ENCODE measurements at regions not wholly inside any gene's neighbourhood (a gene's known extent, or its start where the extent isn't known, plus 50 kb on each side); places are given as distances from the start of the nearest gene placed in this dataset.

GRCh38 chr3:21294768-21295167 lies 456.2 kb downstream of the ZNF385D start:
- H3K9ac ChIP-seq (ENCODE audit: low read depth, low read length): no peak overlapping the region
- no peak overlapping the region for H3K27ac ChIP-seq (ENCODE audit: low read length)
- H3K9me3 ChIP-seq (ENCODE audit: insufficient read depth, low read depth, low read length): no peaks in the 10 kb centered on the region
- no peaks in the 10 kb centered on the region for H3K36me3 ChIP-seq (ENCODE audit: insufficient read depth, low read depth, low read length)
- H3K4me3 ChIP-seq (ENCODE audit: low read length): no peak overlapping the region
- no peaks in the 10 kb centered on the region for H3K27me3 ChIP-seq (ENCODE audit: insufficient read depth, low read length)
- H3K4me1 ChIP-seq (ENCODE audit: insufficient read depth, low read length): no peaks in the 10 kb centered on the region

- no peak overlapping the region for H3K27ac ChIP-seq (ENCODE audit: low read length)
- H3K4me3 ChIP-seq (ENCODE audit: low read length): no peak overlapping the region
- H3K4me1 ChIP-seq (ENCODE audit: insufficient read depth, low read length): no peaks in the 10 kb centered on the region
- H3K9me3 ChIP-seq (ENCODE audit: insufficient read depth, low read depth, low read length): no peaks in the 10 kb centered on the region
- no peak overlapping the region for H3K9ac ChIP-seq (ENCODE audit: low read depth, low read length)
- no peaks in the 10 kb centered on the region for H3K27me3 ChIP-seq (ENCODE audit: insufficient read depth, low read length)
- no peaks in the 10 kb centered on the region for H3K36me3 ChIP-seq (ENCODE audit: insufficient read depth, low read depth, low read length)
These were observed 458.0 kb downstream of the ZNF385D start for GRCh38 chr3:21292971-21293370.

GRCh38 chr3:21290557-21290956 lies 460.5 kb downstream of the ZNF385D start:
- Histone ChIP-seq H3K4me3 (ENCODE audit: low read length) (no peak overlapping the region), H3K9me3 (ENCODE audit: insufficient read depth, low read depth, low read length) (peaks cover 4% of the 10 kb centered on the region; the same call in 1 of the 2 replicates), H3K4me1 (ENCODE audit: insufficient read depth, low read length) (no peaks in the 10 kb centered on the region), H3K36me3 (ENCODE audit: insufficient read depth, low read depth, low read length) (no peaks in the 10 kb centered on the region), H3K9ac (ENCODE audit: low read depth, low read length) (no peak overlapping the region), H3K27ac (ENCODE audit: low read length) (no peak overlapping the region), H3K27me3 (ENCODE audit: insufficient read depth, low read length) (no peaks in the 10 kb centered on the region)

- Histone ChIP-seq H3K36me3 (ENCODE audit: insufficient read depth, low read depth, low read length) (no peaks in the 10 kb centered on the region), H3K4me3 (ENCODE audit: low read length) (no peak overlapping the region), H3K4me1 (ENCODE audit: insufficient read depth, low read length) (no peaks in the 10 kb centered on the region), H3K9me3 (ENCODE audit: insufficient read depth, low read depth, low read length) (no peaks in the 10 kb centered on the region), H3K9ac (ENCODE audit: low read depth, low read length) (no peak overlapping the region), H3K27me3 (ENCODE audit: insufficient read depth, low read length) (no peaks in the 10 kb centered on the region), H3K27ac (ENCODE audit: low read length) (no peak overlapping the region)
These were observed 476.9 kb downstream of the ZNF385D start for GRCh38 chr3:21274079-21274571.

GRCh38 chr3:21273259-21274025 lies 477.6 kb downstream of the ZNF385D start:
- H3K36me3 ChIP-seq (ENCODE audit: insufficient read depth, low read depth, low read length): no peaks in the 10 kb centered on the region
- no peaks in the 10 kb centered on the region for H3K27me3 ChIP-seq (ENCODE audit: insufficient read depth, low read length)
- no peak overlapping the region for H3K27ac ChIP-seq (ENCODE audit: low read length)
- H3K9me3 ChIP-seq (ENCODE audit: insufficient read depth, low read depth, low read length): no peaks in the 10 kb centered on the region
- H3K4me1 ChIP-seq (ENCODE audit: insufficient read depth, low read length): no peaks in the 10 kb centered on the region
- H3K4me3 ChIP-seq (ENCODE audit: low read length): no peak overlapping the region
- H3K9ac ChIP-seq (ENCODE audit: low read depth, low read length): no peak overlapping the region

- Histone ChIP-seq H3K27me3 (ENCODE audit: insufficient read depth, low read length) (no peaks in the 10 kb centered on the region), H3K9ac (ENCODE audit: low read depth, low read length) (no peak overlapping the region), H3K4me3 (ENCODE audit: low read length) (no peak overlapping the region), H3K9me3 (ENCODE audit: insufficient read depth, low read depth, low read length) (no peaks in the 10 kb centered on the region), H3K36me3 (ENCODE audit: insufficient read depth, low read depth, low read length) (no peaks in the 10 kb centered on the region), H3K27ac (ENCODE audit: low read length) (no peak overlapping the region), H3K4me1 (ENCODE audit: insufficient read depth, low read length) (no peaks in the 10 kb centered on the region)
These were observed 479.4 kb downstream of the ZNF385D start for GRCh38 chr3:21271606-21272016.

GRCh38 chr3:21269882-21270281 lies 481.1 kb downstream of the ZNF385D start:
- Histone ChIP-seq H3K9me3 (ENCODE audit: insufficient read depth, low read depth, low read length) (no peaks in the 10 kb centered on the region), H3K4me1 (ENCODE audit: insufficient read depth, low read length) (no peaks in the 10 kb centered on the region), H3K27me3 (ENCODE audit: insufficient read depth, low read length) (no peaks in the 10 kb centered on the region), H3K36me3 (ENCODE audit: insufficient read depth, low read depth, low read length) (no peaks in the 10 kb centered on the region), H3K4me3 (ENCODE audit: low read length) (no peak overlapping the region), H3K9ac (ENCODE audit: low read depth, low read length) (no peak overlapping the region), H3K27ac (ENCODE audit: low read length) (no peak overlapping the region)

- H3K9ac ChIP-seq (ENCODE audit: low read depth, low read length): no peak overlapping the region
- H3K27ac ChIP-seq (ENCODE audit: low read length): no peak overlapping the region
- no peak overlapping the region for H3K4me3 ChIP-seq (ENCODE audit: low read length)
- peaks cover 7% of the 10 kb centered on the region for H3K9me3 ChIP-seq (ENCODE audit: insufficient read depth, low read depth, low read length)
- no peaks in the 10 kb centered on the region for H3K4me1 ChIP-seq (ENCODE audit: insufficient read depth, low read length)
- no peaks in the 10 kb centered on the region for H3K36me3 ChIP-seq (ENCODE audit: insufficient read depth, low read depth, low read length)
- H3K27me3 ChIP-seq (ENCODE audit: insufficient read depth, low read length): no peaks in the 10 kb centered on the region
These were observed 490.5 kb downstream of the ZNF385D start for GRCh38 chr3:21260507-21260906.

GRCh38 chr3:21259896-21260295 lies 491.1 kb downstream of the ZNF385D start:
- H3K36me3 ChIP-seq (ENCODE audit: insufficient read depth, low read depth, low read length): no peaks in the 10 kb centered on the region
- H3K9me3 ChIP-seq (ENCODE audit: insufficient read depth, low read depth, low read length): peaks cover 9% of the 10 kb centered on the region
- no peak overlapping the region for H3K4me3 ChIP-seq (ENCODE audit: low read length)
- no peaks in the 10 kb centered on the region for H3K4me1 ChIP-seq (ENCODE audit: insufficient read depth, low read length)
- no peak overlapping the region for H3K27ac ChIP-seq (ENCODE audit: low read length)
- no peak overlapping the region for H3K9ac ChIP-seq (ENCODE audit: low read depth, low read length)
- no peaks in the 10 kb centered on the region for H3K27me3 ChIP-seq (ENCODE audit: insufficient read depth, low read length)

- Histone ChIP-seq H3K4me3 (ENCODE audit: low read length) (no peak overlapping the region), H3K9ac (ENCODE audit: low read depth, low read length) (no peak overlapping the region), H3K27me3 (ENCODE audit: insufficient read depth, low read length) (no peaks in the 10 kb centered on the region), H3K9me3 (ENCODE audit: insufficient read depth, low read depth, low read length) (peaks cover 9% of the 10 kb centered on the region), H3K27ac (ENCODE audit: low read length) (no peak overlapping the region), H3K4me1 (ENCODE audit: insufficient read depth, low read length) (no peaks in the 10 kb centered on the region), H3K36me3 (ENCODE audit: insufficient read depth, low read depth, low read length) (no peaks in the 10 kb centered on the region)
These were observed 494.1 kb downstream of the ZNF385D start for GRCh38 chr3:21256932-21257331.

GRCh38 chr3:21238661-21239060 lies 512.3 kb downstream of the ZNF385D start:
- H3K27me3 ChIP-seq (ENCODE audit: insufficient read depth, low read length): no peaks in the 10 kb centered on the region
- H3K9ac ChIP-seq (ENCODE audit: low read depth, low read length): no peak overlapping the region
- H3K36me3 ChIP-seq (ENCODE audit: insufficient read depth, low read depth, low read length): no peaks in the 10 kb centered on the region
- H3K4me3 ChIP-seq (ENCODE audit: low read length): no peak overlapping the region
- no peak overlapping the region for H3K27ac ChIP-seq (ENCODE audit: low read length)
- H3K9me3 ChIP-seq (ENCODE audit: insufficient read depth, low read depth, low read length): no peaks in the 10 kb centered on the region
- no peaks in the 10 kb centered on the region for H3K4me1 ChIP-seq (ENCODE audit: insufficient read depth, low read length)

GRCh38 chr3:21237638-21238037 lies 513.4 kb downstream of the ZNF385D start:
- no peak overlapping the region for H3K27ac ChIP-seq (ENCODE audit: low read length)
- no peaks in the 10 kb centered on the region for H3K36me3 ChIP-seq (ENCODE audit: insufficient read depth, low read depth, low read length)
- no peaks in the 10 kb centered on the region for H3K27me3 ChIP-seq (ENCODE audit: insufficient read depth, low read length)
- H3K4me3 ChIP-seq (ENCODE audit: low read length): no peak overlapping the region
- H3K9me3 ChIP-seq (ENCODE audit: insufficient read depth, low read depth, low read length): no peaks in the 10 kb centered on the region
- H3K9ac ChIP-seq (ENCODE audit: low read depth, low read length): no peak overlapping the region
- no peaks in the 10 kb centered on the region for H3K4me1 ChIP-seq (ENCODE audit: insufficient read depth, low read length)

Measured in iPS-20b (cell line).